CD4-positive, alpha-beta T cell (primary cell): ENCODE measurements at regions not wholly inside any gene's neighbourhood (a gene's known extent, or its start where the extent isn't known, plus 50 kb on each side); places are given as distances from the start of the nearest gene placed in this dataset. TPM values are rescaled to one million over a fixed set of nuclear protein-coding genes. Genes with fewer than 3 reads are reported as not detected.

ENCODE experiments used
- ATAC-seq: fragments of 200-7000 bp; cut with Tn5 transposase; one replicate; pipeline ENCODE4 v1.10.0; 2022; ENCODE audit warnings: mild to moderate bottlenecking; ENCODE audit not compliant: poor library complexity
- CTCF ChIA-PET: fragments of 350-600 bp; sonication (Branson Sonifier 250); formaldehyde crosslinking; loops from one replicate; lab custom pipeline; 2021; ENCODE audit warnings: antibody characterized with exemption, inconsistent platforms; lab: Charles Lee
- POLR2A ChIA-PET: fragments of 350-600 bp; sonication (Branson Sonifier 250); formaldehyde crosslinking; loops from one replicate; lab custom pipeline; 2021; ENCODE audit warnings: antibody characterized with exemption, inconsistent platforms; lab: Charles Lee
- DNase-seq, 14 experiments: peaks; one replicate each; pipeline ENCODE4 v3.0.0-alpha.2; 2013 to 2020; ENCODE audit warnings: mixed read lengths in 2 of 14
- H3K27ac ChIP-seq, 2 donors: one replicate each; pipeline versions ENCODE4 v1.5.1 to v1.7.0; 2013; ENCODE audit warnings: low read length in 2 of 2, low read depth in 1 of 2, mild to moderate bottlenecking in 1 of 2
- H3K27me3 ChIP-seq, 2 experiments: 1 replicate in 1 of 2; 2 replicates in 1 of 2; pipeline versions ENCODE4 v1.6.1 to v1.7.0; 2013; ENCODE audit warnings: low read length in 2 of 2, control low read depth in 1 of 2, mild to moderate bottlenecking in 1 of 2, moderate library complexity in 1 of 2; ENCODE audit not compliant: insufficient read depth in 2 of 2, control insufficient read depth in 1 of 2
- H3K36me3 ChIP-seq: one replicate; pipeline ENCODE4 v1.6.1; 2013; ENCODE audit warnings: low read length, control low read depth; ENCODE audit not compliant: insufficient read depth
- H3K4me1 ChIP-seq: one replicate; pipeline ENCODE4 v1.6.1; 2013; ENCODE audit warnings: low read length, control low read depth; ENCODE audit not compliant: insufficient read depth
- H3K4me3 ChIP-seq: one replicate; pipeline ENCODE4 v1.5.1; 2013; ENCODE audit warnings: mild to moderate bottlenecking, low read length, moderate library complexity
- H3K9me3 ChIP-seq, 2 experiments: 1 replicate in 1 of 2; 2 replicates in 1 of 2; pipeline versions ENCODE4 v1.6.1 to v1.7.0; 2013; ENCODE audit warnings: low read length in 2 of 2, mild to moderate bottlenecking in 2 of 2, control low read depth in 1 of 2, moderate library complexity in 1 of 2; ENCODE audit not compliant: control insufficient read depth in 1 of 2, insufficient read depth in 1 of 2
- H3K27ac Mint-ChIP-seq: one replicate; pipeline ENCODE4 v1.8.0; 2020; ENCODE audit warnings: mixed read lengths
- H3K27me3 Mint-ChIP-seq: one replicate; pipeline ENCODE4 v1.8.0; 2021; ENCODE audit warnings: mixed read lengths
- H3K36me3 Mint-ChIP-seq: one replicate; pipeline ENCODE4 v1.8.0; 2021; ENCODE audit warnings: low read depth, mixed read lengths
- H3K4me1 Mint-ChIP-seq: one replicate; pipeline ENCODE4 v1.8.0; 2021; ENCODE audit warnings: low read depth, mixed read lengths
- H3K4me3 Mint-ChIP-seq: one replicate; pipeline ENCODE4 v1.8.0; 2020; ENCODE audit warnings: mild to moderate bottlenecking, mixed read lengths
- H3K9me3 Mint-ChIP-seq: one replicate; pipeline ENCODE4 v1.8.0; 2020; ENCODE audit warnings: mixed read lengths
- intact Hi-C, 2 experiments: fragments of 100-400 bp; cut with DNase I in 1 of 2; cut with micrococcal nuclease in 1 of 2; formaldehyde crosslinking; loops; one replicate each; pipeline versions ENCODE4 v1.15.1 to v1.9.0; 2023 to 2025; cut with DNase I, micrococcal nuclease
- microRNA-seq: library from miRNA; unstranded; fragments of <30 nt; microRNA quantifications from one replicate; pipeline ENCODE4 v1.2.0, GENCODE V29; 2021; ENCODE audit warnings: borderline microRNAs expressed, borderline replicate concordance
- TF ChIP-seq, protein P1 (sequence below): fragments of 200-600 bp; IDR thresholded peaks from one replicate; pipeline ENCODE4 v1.8.0; 2022; ENCODE audit warnings: antibody characterized with exemption, mild to moderate bottlenecking

DNA sequence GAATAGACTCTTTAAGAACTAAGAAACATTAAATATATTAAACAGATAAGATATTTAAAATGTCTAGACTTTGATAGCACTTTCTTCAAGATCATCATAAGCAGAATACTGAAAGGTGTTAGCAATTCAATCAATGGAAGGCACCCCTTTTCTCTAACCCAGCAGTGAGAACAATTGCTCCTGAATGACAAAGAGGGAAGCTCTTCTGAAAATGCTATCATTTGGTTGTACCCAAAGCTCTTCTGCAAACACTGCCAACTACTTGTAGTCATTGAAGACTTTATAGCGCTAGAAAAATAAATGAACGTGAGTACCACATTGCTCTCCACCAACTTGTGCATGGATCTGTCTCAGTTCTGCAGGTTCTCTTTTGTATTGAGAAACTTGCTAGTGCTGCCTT is 62.2 kb upstream of the LMO3 start:
- Mint-ChIP-seq H3K27ac (no peak overlapping the region), H3K9me3 (peaks cover 7% of the 10 kb centered on the region), H3K4me1 (no peaks in the 10 kb centered on the region), H3K4me3 (no peak overlapping the region), H3K27me3 (no peaks in the 10 kb centered on the region), H3K36me3 (no peaks in the 10 kb centered on the region)
- ATAC-seq (no peak), DNase-seq (no peak)
- no peak overlapping the region for H3K27ac ChIP-seq
- TF ChIP-seq, protein P1, sequence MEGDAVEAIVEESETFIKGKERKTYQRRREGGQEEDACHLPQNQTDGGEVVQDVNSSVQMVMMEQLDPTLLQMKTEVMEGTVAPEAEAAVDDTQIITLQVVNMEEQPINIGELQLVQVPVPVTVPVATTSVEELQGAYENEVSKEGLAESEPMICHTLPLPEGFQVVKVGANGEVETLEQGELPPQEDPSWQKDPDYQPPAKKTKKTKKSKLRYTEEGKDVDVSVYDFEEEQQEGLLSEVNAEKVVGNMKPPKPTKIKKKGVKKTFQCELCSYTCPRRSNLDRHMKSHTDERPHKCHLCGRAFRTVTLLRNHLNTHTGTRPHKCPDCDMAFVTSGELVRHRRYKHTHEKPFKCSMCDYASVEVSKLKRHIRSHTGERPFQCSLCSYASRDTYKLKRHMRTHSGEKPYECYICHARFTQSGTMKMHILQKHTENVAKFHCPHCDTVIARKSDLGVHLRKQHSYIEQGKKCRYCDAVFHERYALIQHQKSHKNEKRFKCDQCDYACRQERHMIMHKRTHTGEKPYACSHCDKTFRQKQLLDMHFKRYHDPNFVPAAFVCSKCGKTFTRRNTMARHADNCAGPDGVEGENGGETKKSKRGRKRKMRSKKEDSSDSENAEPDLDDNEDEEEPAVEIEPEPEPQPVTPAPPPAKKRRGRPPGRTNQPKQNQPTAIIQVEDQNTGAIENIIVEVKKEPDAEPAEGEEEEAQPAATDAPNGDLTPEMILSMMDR, result no peak
- no peaks in the 10 kb centered on the region for H3K36me3 ChIP-seq
- no peaks in the 10 kb centered on the region for H3K4me1 ChIP-seq
- H3K9me3 ChIP-seq, result no peaks in the 10 kb centered on the region
- H3K4me3 ChIP-seq, result no peak overlapping the region
- ChIA-PET POLR2A (no interaction called here), CTCF (no interaction called here)
- intact Hi-C loops, result no loop called here
- no peaks in the 10 kb centered on the region for H3K27me3 ChIP-seq

DNA sequence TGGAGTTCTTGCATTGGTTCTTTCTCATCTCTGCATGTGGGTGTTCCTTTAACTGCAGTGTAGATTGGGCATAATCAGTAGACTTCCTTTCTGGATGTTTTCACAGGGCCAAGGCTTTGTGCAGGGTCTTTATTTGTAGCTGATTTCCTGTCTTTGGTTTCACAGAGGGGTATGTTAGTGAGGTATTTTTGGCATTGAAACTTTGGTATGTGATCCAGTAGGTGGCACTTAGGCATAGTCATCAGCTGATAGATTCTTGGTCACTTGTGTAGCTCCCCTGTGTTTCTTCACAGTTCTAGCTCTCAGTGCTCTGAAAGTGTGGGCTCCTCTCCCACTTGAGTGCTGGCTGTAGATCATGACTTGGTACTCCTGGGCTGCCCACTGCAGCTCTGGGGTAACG is 52.7 kb upstream of the LMO3 start:
- TF ChIP-seq, protein P1, result no peak
- Mint-ChIP-seq H3K4me3 (no peak overlapping the region), H3K4me1 (no peaks in the 10 kb centered on the region), H3K9me3 (peaks cover 18% of the 10 kb centered on the region), H3K36me3 (no peaks in the 10 kb centered on the region), H3K27ac (no peak overlapping the region), H3K27me3 (no peaks in the 10 kb centered on the region)
- Histone ChIP-seq H3K4me3 (no peak overlapping the region), H3K36me3 (no peaks in the 10 kb centered on the region), H3K4me1 (no peaks in the 10 kb centered on the region), H3K9me3 (peaks cover 0 to 4% of the 10 kb centered on the region in 2 experiments), H3K27me3 (no peaks in the 10 kb centered on the region), H3K27ac (no peak overlapping the region)
- intact Hi-C loops, result no loop called here
- DNase-seq (no peak), ATAC-seq (no peak)
- ChIA-PET CTCF (no interaction called here), POLR2A (no interaction called here)

Small RNAs in the stretch of these regions (microRNA-seq; reads per million reads assigned to microRNA genes)
- not detected for gene MIR3974
